ENCODE measurements at regions not wholly inside any gene's neighbourhood (a gene's known extent, or its start where the extent isn't known, plus 50 kb on each side); places are given as distances from the start of the nearest gene placed in this dataset.

DNA sequence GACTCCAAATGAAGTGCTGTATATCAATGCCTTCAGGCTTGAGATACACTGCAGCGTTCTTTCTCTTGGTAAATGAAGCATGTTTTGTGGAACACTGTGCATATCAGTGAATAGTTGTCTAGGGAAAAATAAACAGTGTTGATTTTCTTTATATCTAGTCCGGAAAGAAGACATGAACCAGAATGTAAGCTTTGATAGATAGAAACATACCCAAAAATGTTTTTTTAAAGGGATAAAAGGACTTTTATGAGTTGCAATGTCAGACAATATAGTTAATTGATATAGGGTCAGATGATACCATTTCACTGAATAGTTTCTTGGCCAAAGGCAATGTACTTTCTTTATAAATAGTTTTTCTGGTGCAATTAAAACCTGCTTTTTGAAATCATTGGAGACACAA is 1037.8 kb downstream of the OTOL1 start:
- DNase-seq = no peak
- H3K4me2 ChIP-seq = no peak overlapping the region
- H3K9me3 ChIP-seq = no peaks in the 10 kb centered on the region
- H3F3A ChIP-seq (replicated peaks; ENCODE audit: insufficient read depth) = no peaks in the 10 kb centered on the region
- no peaks in the 10 kb centered on the region for H3K27me3 ChIP-seq (ENCODE audit: insufficient read depth)
- no peak overlapping the region for H3K4me3 ChIP-seq (ENCODE audit: low read depth in 2 of 2, low read length in 1 of 2)
- no peak overlapping the region for H3K27ac ChIP-seq (ENCODE audit: low read depth in 2 of 2, low read length in 1 of 2)
- no peak overlapping the region for H3K9ac ChIP-seq
- H2AFZ ChIP-seq (ENCODE audit: low read depth) = no peak overlapping the region
- H4K20me1 ChIP-seq (ENCODE audit: insufficient read depth) = no peaks in the 10 kb centered on the region
- H3K9me2 ChIP-seq = no peaks in the 10 kb centered on the region
- WGBS (ENCODE audit: low lambda C conversion rate) = 64% methylated on average over 2 of the region's 2 CpGs
- H3K79me2 ChIP-seq (ENCODE audit: insufficient read depth) = no peaks in the 10 kb centered on the region
- ChIA-PET CTCF (no interaction called here), POLR2A (no interaction called here)
- H3K4me1 ChIP-seq (ENCODE audit: control insufficient read depth in 1 of 2, insufficient read depth in 2 of 2, low read depth in 1 of 2, low read length in 1 of 2) = no peaks in the 10 kb centered on the region; a peak in 1 of 4 replicates
- no peak for TF ChIP-seq TAF1 (IDR thresholded peaks at IDR 0.05; ENCODE audit: borderline replicate concordance, low read depth, low read length)
- TF ChIP-seq, protein P1, sequence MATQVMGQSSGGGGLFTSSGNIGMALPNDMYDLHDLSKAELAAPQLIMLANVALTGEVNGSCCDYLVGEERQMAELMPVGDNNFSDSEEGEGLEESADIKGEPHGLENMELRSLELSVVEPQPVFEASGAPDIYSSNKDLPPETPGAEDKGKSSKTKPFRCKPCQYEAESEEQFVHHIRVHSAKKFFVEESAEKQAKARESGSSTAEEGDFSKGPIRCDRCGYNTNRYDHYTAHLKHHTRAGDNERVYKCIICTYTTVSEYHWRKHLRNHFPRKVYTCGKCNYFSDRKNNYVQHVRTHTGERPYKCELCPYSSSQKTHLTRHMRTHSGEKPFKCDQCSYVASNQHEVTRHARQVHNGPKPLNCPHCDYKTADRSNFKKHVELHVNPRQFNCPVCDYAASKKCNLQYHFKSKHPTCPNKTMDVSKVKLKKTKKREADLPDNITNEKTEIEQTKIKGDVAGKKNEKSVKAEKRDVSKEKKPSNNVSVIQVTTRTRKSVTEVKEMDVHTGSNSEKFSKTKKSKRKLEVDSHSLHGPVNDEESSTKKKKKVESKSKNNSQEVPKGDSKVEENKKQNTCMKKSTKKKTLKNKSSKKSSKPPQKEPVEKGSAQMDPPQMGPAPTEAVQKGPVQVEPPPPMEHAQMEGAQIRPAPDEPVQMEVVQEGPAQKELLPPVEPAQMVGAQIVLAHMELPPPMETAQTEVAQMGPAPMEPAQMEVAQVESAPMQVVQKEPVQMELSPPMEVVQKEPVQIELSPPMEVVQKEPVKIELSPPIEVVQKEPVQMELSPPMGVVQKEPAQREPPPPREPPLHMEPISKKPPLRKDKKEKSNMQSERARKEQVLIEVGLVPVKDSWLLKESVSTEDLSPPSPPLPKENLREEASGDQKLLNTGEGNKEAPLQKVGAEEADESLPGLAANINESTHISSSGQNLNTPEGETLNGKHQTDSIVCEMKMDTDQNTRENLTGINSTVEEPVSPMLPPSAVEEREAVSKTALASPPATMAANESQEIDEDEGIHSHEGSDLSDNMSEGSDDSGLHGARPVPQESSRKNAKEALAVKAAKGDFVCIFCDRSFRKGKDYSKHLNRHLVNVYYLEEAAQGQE (IDR thresholded peaks at IDR 0.05; ENCODE audit: low read depth, low read length) = no peak
- TF ChIP-seq, protein P2, sequence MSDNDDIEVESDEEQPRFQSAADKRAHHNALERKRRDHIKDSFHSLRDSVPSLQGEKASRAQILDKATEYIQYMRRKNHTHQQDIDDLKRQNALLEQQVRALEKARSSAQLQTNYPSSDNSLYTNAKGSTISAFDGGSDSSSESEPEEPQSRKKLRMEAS (IDR thresholded peaks at IDR 0.05; ENCODE audit: low read depth) = no peak
- no peak for TF ChIP-seq FOXJ3 (CRISPR knock-in tag; IDR thresholded peaks at IDR 0.05)
- no peak for TF ChIP-seq RXRA (IDR thresholded peaks at IDR 0.05; ENCODE audit: borderline replicate concordance, low read depth)
- TF ChIP-seq CHD2 (IDR thresholded peaks at IDR 0.05; ENCODE audit: low read length, partially characterized antibody) = no peak
- TF ChIP-seq, protein P3, sequence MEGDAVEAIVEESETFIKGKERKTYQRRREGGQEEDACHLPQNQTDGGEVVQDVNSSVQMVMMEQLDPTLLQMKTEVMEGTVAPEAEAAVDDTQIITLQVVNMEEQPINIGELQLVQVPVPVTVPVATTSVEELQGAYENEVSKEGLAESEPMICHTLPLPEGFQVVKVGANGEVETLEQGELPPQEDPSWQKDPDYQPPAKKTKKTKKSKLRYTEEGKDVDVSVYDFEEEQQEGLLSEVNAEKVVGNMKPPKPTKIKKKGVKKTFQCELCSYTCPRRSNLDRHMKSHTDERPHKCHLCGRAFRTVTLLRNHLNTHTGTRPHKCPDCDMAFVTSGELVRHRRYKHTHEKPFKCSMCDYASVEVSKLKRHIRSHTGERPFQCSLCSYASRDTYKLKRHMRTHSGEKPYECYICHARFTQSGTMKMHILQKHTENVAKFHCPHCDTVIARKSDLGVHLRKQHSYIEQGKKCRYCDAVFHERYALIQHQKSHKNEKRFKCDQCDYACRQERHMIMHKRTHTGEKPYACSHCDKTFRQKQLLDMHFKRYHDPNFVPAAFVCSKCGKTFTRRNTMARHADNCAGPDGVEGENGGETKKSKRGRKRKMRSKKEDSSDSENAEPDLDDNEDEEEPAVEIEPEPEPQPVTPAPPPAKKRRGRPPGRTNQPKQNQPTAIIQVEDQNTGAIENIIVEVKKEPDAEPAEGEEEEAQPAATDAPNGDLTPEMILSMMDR (IDR thresholded peaks at IDR 0.05) = no peak
- TF ChIP-seq, protein P4, sequence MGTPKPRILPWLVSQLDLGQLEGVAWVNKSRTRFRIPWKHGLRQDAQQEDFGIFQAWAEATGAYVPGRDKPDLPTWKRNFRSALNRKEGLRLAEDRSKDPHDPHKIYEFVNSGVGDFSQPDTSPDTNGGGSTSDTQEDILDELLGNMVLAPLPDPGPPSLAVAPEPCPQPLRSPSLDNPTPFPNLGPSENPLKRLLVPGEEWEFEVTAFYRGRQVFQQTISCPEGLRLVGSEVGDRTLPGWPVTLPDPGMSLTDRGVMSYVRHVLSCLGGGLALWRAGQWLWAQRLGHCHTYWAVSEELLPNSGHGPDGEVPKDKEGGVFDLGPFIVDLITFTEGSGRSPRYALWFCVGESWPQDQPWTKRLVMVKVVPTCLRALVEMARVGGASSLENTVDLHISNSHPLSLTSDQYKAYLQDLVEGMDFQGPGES (IDR thresholded peaks at IDR 0.05; ENCODE audit: low read depth, low read length) = no peak
- TF ChIP-seq FOXM1 (IDR thresholded peaks at IDR 0.05; ENCODE audit: low read depth) = no peak
- TF ChIP-seq GATA2 (CRISPR knock-in tag; IDR thresholded peaks at IDR 0.05) = no peak
- TF ChIP-seq SMC3 (IDR thresholded peaks at IDR 0.05; ENCODE audit: low read depth, low read length) = no peak
- no peak for TF ChIP-seq ELF1 (IDR thresholded peaks at IDR 0.05)
- TF ChIP-seq TEAD4 (IDR thresholded peaks at IDR 0.05; ENCODE audit: borderline replicate concordance, insufficient read depth) = no peak
- no peak for TF ChIP-seq RCOR1 (IDR thresholded peaks at IDR 0.05; ENCODE audit: low read length)
- no peaks in the 10 kb centered on the region for H3K36me3 ChIP-seq (replicated peaks in 1 of 2; ENCODE audit: control insufficient read depth in 1 of 2, insufficient read depth in 2 of 2, low read length in 1 of 2)
